Activated CD8-positive, alpha-beta memory T cell treated with anti-CD3 and anti-CD28 coated beads, Interleukin-2, amount 10 ng/mL, durations not matched to agents 7 days and 5 days (primary cell): ENCODE measurements at regions not wholly inside any gene's neighbourhood (a gene's known extent, or its start where the extent isn't known, plus 50 kb on each side); places are given as distances from the start of the nearest gene placed in this dataset.
"Not testable (repeated sequence)": the region's sequence is repeated elsewhere in the genome, so short reads cannot be mapped to it uniquely, and the experiment has no call there.

Experiments used
- ATAC-seq: fragments of 150-1000 bp; cut with Tn5 transposase; one replicate; pipeline ENCODE4 v1.10.0; 2021; ENCODE audit warnings: moderate library complexity
- CTCF ChIA-PET: fragments of 350-600 bp; sonication (Branson Sonifier 250); formaldehyde crosslinking; loops from one replicate; lab custom pipeline; 2021; ENCODE audit warnings: antibody characterized with exemption; lab: Charles Lee
- DNase-seq: peaks from one replicate; pipeline ENCODE4 v3.0.0-alpha.2; 2020
- H3K27ac Mint-ChIP-seq: one replicate; pipeline ENCODE4 v1.8.0; 2021; ENCODE audit warnings: mild to moderate bottlenecking, mixed read lengths
- H3K27me3 Mint-ChIP-seq: one replicate; pipeline ENCODE4 v1.8.0; 2021; ENCODE audit warnings: mixed read lengths
- H3K36me3 Mint-ChIP-seq: one replicate; pipeline ENCODE4 v1.8.0; 2021; ENCODE audit warnings: mild to moderate bottlenecking, mixed read lengths
- H3K4me1 Mint-ChIP-seq: one replicate; pipeline ENCODE4 v1.8.0; 2021; ENCODE audit warnings: mixed read lengths
- H3K4me3 Mint-ChIP-seq: one replicate; pipeline ENCODE4 v1.8.0; 2021; ENCODE audit warnings: mild to moderate bottlenecking, moderate library complexity, mixed read lengths
- H3K9me3 Mint-ChIP-seq: one replicate; pipeline ENCODE4 v1.8.0; 2022; ENCODE audit warnings: low read depth, mixed read lengths

DNA sequence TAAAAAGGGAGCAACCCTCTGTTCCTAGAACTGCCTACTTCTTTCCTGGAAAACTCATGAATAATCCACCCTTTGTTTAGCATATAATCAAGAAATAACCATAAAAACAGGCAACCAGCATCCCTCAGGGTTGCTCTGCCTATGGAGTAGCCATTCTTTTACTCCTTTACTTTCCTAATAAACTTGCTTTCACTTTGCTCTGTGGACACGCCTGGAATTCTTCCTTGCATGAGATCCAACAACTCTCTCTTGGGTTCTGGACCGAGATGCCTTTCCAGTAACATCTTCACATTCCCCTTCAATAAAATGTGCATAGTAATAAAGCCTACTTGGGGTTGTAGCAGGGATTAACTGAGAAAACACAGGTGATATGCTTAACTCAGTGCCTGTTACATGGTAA lies 286.4 kb upstream of the AMIGO2 start:
- DNase-seq = no peak
- Mint-ChIP-seq H3K9me3 (peaks cover 4% of the 10 kb centered on the region), H3K4me3 (no peak overlapping the region), H3K4me1 (peaks cover 23% of the 10 kb centered on the region), H3K36me3 (peaks cover 13% of the 10 kb centered on the region), H3K27ac (no peak overlapping the region), H3K27me3 (no peaks in the 10 kb centered on the region)
- ATAC-seq = no peak
- CTCF ChIA-PET = interaction anchor here (1.0 to 3.0 kb wide), 2 partner anchors 31 to 345 kb away, joined by 3 to 10 read pairs; no protein-coding TSS in a partner anchor

- peaks cover 28% of the 10 kb centered on the region for H3K4me1 Mint-ChIP-seq
- not testable (repeated sequence) for ATAC-seq, H3K36me3 Mint-ChIP-seq, H3K4me3 Mint-ChIP-seq, H3K27me3 Mint-ChIP-seq, H3K27ac Mint-ChIP-seq, H3K9me3 Mint-ChIP-seq, DNase-seq
- CTCF ChIA-PET = interaction anchor here (1.2 to 6.1 kb wide), 4 partner anchors 13 to 30 kb away, joined by 3 to 55 read pairs (median 4); no protein-coding TSS in a partner anchor
Measured at GRCh38 chr12:47365443-47366076, 285.8 kb upstream of the AMIGO2 start.

GRCh38 chr12:47364261-47364660 lies 284.5 kb upstream of the AMIGO2 start:
- no peaks in the 10 kb centered on the region for H3K27me3 Mint-ChIP-seq
- H3K4me3 Mint-ChIP-seq = no peak overlapping the region
- DNase-seq = no peak
- H3K27ac Mint-ChIP-seq = peak overlapping the region; percentile 15
- H3K9me3 Mint-ChIP-seq = peaks cover 2% of the 10 kb centered on the region
- peaks cover 9% of the 10 kb centered on the region for H3K36me3 Mint-ChIP-seq
- peaks cover 41% of the 10 kb centered on the region for H3K4me1 Mint-ChIP-seq
- no peak for ATAC-seq
- CTCF ChIA-PET = interaction anchor here (0.8 to 6.1 kb wide), 6 partner anchors 9 to 31 kb away, joined by 3 to 55 read pairs (median 4); no protein-coding TSS in a partner anchor

DNA sequence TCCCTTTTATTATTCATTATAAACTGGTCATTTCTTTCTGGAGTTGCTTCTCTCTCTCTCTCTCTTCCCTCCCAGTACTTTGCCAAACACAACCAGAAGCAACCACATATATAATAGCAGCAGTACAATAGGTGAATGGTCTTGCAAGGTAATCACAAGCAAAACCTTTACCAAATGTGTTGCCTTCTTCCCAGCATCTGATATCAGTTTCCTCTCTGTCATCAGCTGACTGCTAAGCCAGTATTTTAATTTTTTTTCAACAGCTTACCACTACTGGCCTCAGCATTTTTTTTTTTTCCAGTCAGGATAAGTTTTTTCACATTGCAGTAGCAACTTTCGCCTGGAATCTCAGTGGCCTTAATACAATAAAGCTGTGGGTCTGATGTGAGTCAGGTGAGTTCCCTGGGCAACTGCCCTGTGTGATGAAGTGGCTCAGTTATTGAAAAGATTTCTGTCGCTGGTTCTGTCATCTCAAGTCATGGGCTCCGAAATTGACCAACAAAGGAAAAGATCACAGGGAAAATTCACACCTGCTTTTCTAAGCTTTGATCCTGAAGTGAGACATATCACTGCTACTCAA lies 282.5 kb upstream of the AMIGO2 start:
- CTCF ChIA-PET = interaction anchor here (1.1 to 6.1 kb wide), 3 partner anchors 23 to 33 kb away, joined by 3 to 55 read pairs (median 8); no protein-coding TSS in a partner anchor
- Mint-ChIP-seq H3K4me1 (peaks cover 52% of the 10 kb centered on the region), H3K27ac (peak overlapping the region; percentile 97), H3K27me3 (no peaks in the 10 kb centered on the region), H3K9me3 (peaks cover 4% of the 10 kb centered on the region), H3K4me3 (peak overlapping the region; percentile 69), H3K36me3 (peaks cover 13% of the 10 kb centered on the region)
- DNase-seq (no peak), ATAC-seq (peak; percentile 8)

GRCh38 chr12:47361389-47362021 lies 281.7 kb upstream of the AMIGO2 start:
- Mint-ChIP-seq H3K4me1 (peaks cover 57% of the 10 kb centered on the region), H3K27me3 (no peaks in the 10 kb centered on the region), H3K4me3 (peak overlapping the region; percentile 69), H3K36me3 (peaks cover 17% of the 10 kb centered on the region), H3K9me3 (peaks cover 4% of the 10 kb centered on the region), H3K27ac (peak overlapping the region; percentile 97)
- peak; percentile 81 for DNase-seq
- ATAC-seq = peak; percentile 91
- CTCF ChIA-PET = interaction anchor here (0.7 to 6.1 kb wide), 4 partner anchors 20 to 135 kb away, joined by 3 to 55 read pairs (median 6); no protein-coding TSS in a partner anchor

DNA sequence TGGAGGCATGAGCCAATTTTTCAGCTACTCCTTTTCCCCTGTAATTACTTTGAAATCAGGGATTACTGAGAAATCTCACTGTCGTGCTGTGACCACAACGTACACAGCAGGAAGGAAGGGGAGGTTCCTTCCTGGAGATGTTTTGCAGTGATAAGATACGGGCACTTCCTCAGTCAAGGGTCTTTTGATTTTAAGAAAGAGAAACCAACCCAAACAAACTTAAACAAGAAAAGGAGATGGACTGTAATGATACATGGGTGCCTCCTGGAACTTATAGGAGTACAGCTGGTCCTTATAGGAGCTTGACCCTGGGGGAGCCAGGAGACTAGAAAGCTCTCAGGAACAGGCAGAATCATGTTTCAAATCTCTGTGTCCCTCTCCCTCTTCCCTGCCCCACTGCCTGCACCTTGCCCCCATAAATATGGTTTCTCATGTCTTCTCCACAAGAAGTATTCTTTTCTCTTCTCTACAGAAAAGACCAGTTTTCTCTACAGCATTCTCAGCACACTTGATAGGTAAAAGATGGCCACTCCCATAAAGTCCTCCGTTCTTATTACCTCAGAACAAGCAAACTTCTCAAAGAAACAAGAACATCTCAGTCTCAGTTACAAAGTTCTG lies 281.1 kb upstream of the AMIGO2 start:
- peak; percentile 52 for ATAC-seq
- Mint-ChIP-seq H3K36me3 (peaks cover 21% of the 10 kb centered on the region), H3K27me3 (no peaks in the 10 kb centered on the region), H3K9me3 (peaks cover 4% of the 10 kb centered on the region), H3K4me3 (peak overlapping the region; percentile 69), H3K27ac (peak overlapping the region; percentile 97), H3K4me1 (peaks cover 63% of the 10 kb centered on the region)
- CTCF ChIA-PET = interaction anchor here (0.7 to 6.1 kb wide), 5 partner anchors 20 to 135 kb away, joined by 3 to 55 read pairs (median 3); no protein-coding TSS in a partner anchor
- DNase-seq = peak; percentile 66

DNA sequence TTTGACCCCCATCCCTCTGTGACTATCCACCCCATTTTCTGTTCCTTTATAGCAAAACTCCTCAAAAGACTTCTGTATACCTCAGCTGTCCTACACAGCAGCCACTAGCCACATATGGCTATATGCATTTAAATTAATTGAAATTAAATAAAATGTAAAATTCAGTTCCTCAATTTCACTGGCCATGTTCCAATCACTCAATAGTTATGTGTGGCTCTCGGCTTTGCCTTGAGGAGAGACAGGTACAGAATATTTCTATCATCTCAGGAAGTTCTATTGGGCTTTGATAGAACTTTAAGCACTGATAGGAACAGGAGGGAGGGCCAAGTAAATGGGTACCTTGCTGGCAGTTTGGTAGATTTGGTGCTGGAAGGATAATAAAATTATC lies 280.3 kb upstream of the AMIGO2 start:
- CTCF ChIA-PET = interaction anchor here (0.7 to 6.1 kb wide), 2 partner anchors 36 to 43 kb away, joined by 3 to 55 read pairs; no protein-coding TSS in a partner anchor
- Mint-ChIP-seq H3K27me3 (no peaks in the 10 kb centered on the region), H3K4me1 (peaks cover 69% of the 10 kb centered on the region), H3K36me3 (peaks cover 20% of the 10 kb centered on the region), H3K4me3 (no peak overlapping the region), H3K27ac (peak overlapping the region; percentile 97), H3K9me3 (peaks cover 4% of the 10 kb centered on the region)
- ATAC-seq (no peak), DNase-seq (no peak)

DNA sequence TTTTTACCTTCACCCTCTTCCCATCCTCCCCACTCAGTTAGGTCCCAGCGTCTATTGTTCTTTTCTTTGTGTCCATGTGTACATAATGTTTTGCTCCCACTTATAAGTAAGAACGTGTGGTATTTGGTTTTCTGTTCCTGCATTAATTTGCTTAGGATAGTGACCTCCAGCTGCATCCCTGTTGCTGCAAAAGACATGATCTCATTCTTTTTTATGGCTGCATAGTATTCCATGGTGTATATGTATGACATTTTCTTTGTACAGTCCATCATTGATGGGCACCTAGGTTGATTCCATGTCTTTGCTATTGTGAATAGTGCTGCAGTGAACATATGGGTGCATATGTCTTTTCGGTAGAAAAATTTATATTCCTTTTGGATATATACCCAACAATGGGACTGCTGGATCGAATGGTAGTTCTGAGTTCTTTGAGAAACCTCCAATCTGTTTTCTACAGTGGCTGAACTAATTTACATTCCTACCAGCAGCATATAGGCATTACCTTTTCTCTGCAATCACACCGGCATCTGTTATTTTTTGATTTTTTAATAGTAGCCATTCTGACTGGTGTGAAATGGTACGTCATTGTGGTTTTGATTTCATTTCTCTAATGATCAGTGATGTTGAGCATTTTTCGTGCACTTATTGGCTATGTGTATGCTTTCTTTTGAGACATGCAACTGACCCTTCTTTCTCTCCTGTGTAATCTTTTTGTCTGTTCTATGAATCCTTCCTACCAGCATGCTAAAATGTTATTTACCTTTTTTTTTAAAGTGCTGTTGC lies 279.7 kb upstream of the AMIGO2 start:
- no peaks in the 10 kb centered on the region for H3K27me3 Mint-ChIP-seq
- CTCF ChIA-PET = interaction anchor here (6.1 kb wide), 1 partner anchor 36 kb away, joined by 55 read pairs; no protein-coding TSS in a partner anchor
- no peak for DNase-seq
- peak overlapping the region; percentile 97 for H3K27ac Mint-ChIP-seq
- H3K4me1 Mint-ChIP-seq = peaks cover 71% of the 10 kb centered on the region
- H3K4me3 Mint-ChIP-seq = no peak overlapping the region
- peaks cover 4% of the 10 kb centered on the region for H3K9me3 Mint-ChIP-seq
- no peak for ATAC-seq
- H3K36me3 Mint-ChIP-seq = peaks cover 21% of the 10 kb centered on the region

- H3K9me3 Mint-ChIP-seq, H3K27me3 Mint-ChIP-seq, DNase-seq, H3K4me3 Mint-ChIP-seq, ATAC-seq: not testable (repeated sequence)
- Mint-ChIP-seq H3K27ac (peak overlapping the region; percentile 93), H3K4me1 (peaks cover 68% of the 10 kb centered on the region), H3K36me3 (peaks cover 28% of the 10 kb centered on the region)
- CTCF ChIA-PET = interaction anchor here (0.7 to 1.4 kb wide), 4 partner anchors 10 to 418 kb away, joined by 3 to 14 read pairs (median 3); no protein-coding TSS in a partner anchor
Measured at GRCh38 chr12:47357006-47357405, 277.2 kb upstream of the AMIGO2 start.

DNA sequence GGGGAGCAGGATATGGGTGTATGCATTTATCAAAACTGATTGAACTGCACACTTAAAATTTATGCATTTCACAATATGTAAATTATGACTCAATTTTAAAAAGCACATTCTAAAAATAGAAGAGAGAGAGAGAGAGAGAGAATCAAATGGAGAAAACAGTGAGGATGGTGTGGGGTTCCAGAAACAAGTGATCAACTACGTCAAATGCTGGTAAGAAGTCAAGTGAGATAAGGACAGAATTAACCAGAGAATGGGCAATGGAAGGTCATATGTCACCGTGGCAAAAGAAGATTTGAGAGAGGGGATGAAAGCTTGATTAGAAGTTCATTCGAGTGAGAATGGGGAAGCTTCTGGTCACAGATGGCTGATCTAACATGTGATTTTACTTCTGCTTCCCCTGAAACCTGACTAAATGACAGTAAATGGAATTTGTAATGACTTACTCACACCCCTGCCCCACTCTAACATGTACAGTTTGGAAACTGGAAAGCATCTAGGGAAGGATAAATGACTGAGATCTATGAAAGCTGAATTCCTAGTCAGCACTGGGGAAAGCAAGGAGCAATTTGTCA lies 276.5 kb upstream of the AMIGO2 start:
- Mint-ChIP-seq H3K4me1 (peaks cover 63% of the 10 kb centered on the region), H3K27ac (peak overlapping the region; percentile 93), H3K27me3 (no peaks in the 10 kb centered on the region), H3K4me3 (peak overlapping the region; percentile 49), H3K9me3 (peaks cover 4% of the 10 kb centered on the region), H3K36me3 (peaks cover 28% of the 10 kb centered on the region)
- ATAC-seq (peak; percentile 15), DNase-seq (peak; percentile 52)
- CTCF ChIA-PET = interaction anchor here (0.8 to 1.4 kb wide), 5 partner anchors 9 to 116 kb away, joined by 3 to 14 read pairs (median 3); no protein-coding TSS in a partner anchor

DNA sequence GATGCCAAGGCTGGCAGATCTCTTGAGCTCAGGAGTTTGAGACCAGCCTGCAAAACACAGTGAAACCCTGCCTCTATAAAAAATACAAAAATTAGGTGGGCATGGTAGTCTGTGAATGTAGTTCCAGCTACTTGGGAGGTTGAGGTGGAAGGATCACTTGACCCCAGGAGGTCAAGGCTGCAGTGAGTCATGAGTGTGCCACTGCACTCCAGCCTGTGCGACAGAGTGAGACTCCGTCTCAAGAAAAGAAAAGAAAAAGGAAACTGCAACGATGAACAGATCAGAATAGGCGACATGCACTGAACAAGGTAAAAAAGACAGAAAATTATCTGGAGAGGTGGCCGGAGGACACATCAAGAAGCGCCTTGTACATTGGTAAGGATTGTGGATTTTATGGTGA lies 273.7 kb upstream of the AMIGO2 start:
- ATAC-seq (no peak), DNase-seq (no peak)
- peak overlapping the region; percentile 67 for H3K4me3 Mint-ChIP-seq
- H3K4me1 Mint-ChIP-seq = peaks cover 65% of the 10 kb centered on the region
- H3K36me3 Mint-ChIP-seq = peaks cover 21% of the 10 kb centered on the region
- CTCF ChIA-PET = interaction anchor here (1.2 kb wide), 1 partner anchor 44 kb away, joined by 4 read pairs; no protein-coding TSS in a partner anchor
- no peaks in the 10 kb centered on the region for H3K27me3 Mint-ChIP-seq
- H3K27ac Mint-ChIP-seq = peak overlapping the region; percentile 77
- no peaks in the 10 kb centered on the region for H3K9me3 Mint-ChIP-seq

DNA sequence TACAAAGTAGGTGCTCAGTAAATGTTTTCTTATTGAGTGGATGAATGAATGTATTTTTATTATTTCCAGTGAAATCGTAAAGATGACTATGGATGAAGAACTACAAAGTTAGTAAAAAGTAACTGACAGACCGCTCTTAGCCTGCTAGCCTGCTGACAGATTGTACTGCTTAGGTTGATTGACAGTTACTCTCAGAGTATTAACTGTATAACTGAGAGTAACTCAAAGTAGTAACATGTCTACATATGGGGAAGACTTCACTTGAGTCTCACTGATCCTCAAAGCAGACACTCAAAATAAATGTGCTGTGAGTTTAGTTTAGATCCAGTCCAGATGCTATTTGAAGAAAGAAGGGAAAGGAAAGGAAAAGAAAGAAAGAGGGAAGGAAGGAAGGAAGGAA lies 272.3 kb upstream of the AMIGO2 start:
- Mint-ChIP-seq H3K4me1 (peaks cover 59% of the 10 kb centered on the region), H3K9me3 (no peaks in the 10 kb centered on the region), H3K36me3 (peaks cover 19% of the 10 kb centered on the region), H3K27me3 (no peaks in the 10 kb centered on the region), H3K27ac (peak overlapping the region; percentile 68), H3K4me3 (peak overlapping the region; percentile 6)
- DNase-seq = no peak
- CTCF ChIA-PET = interaction anchor here (1.2 kb wide), 1 partner anchor 46 kb away, joined by 4 read pairs; no protein-coding TSS in a partner anchor
- no peak for ATAC-seq
